HG03378 (cell line): ENCODE measurements at regions not wholly inside any gene's neighbourhood (a gene's known extent, or its start where the extent isn't known, plus 50 kb on each side); places are given as distances from the start of the nearest gene placed in this dataset.
"Not testable (repeated sequence)": the region's sequence is repeated elsewhere in the genome, so short reads cannot be mapped to it uniquely, and the experiment has no call there.

ENCODE experiments used
- ATAC-seq: cut with Tn5 transposase; IDR thresholded peaks from one replicate; pipeline ENCODE4 v1.9.1; 2021; ENCODE audit warnings: mild to moderate bottlenecking, moderate library complexity; ENCODE audit not compliant: unreplicated experiment

DNA sequence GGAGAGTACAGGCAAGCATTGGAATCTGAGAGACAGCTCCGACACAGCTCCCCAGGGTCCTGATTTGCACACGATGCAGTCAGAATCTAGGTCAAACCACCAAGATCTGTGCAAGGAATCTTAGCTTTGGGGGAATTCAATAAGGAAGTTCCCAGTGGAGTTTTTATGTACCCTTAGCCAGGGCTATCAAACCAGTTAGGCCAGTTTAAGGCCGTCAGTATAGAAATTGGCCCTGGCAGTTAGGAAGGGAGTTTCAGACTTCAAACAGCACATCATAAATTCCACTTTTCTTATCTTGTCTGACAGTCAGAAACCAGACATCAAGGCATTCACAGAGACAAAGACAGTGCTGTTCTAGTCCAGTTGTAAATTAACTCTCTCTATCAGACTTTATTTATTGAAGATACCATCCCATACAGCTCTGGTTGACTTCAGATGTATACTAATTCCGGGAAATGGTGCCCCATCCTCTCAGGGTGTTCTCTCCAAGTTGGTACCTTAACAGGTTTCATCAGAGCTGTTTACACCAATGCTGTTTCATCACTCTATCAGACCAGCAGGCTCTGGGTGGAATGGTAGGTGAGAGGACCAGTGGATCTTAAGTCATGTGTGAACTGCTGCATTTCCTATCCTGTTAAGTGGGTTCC lies 157.5 kb upstream of the ATF7IP start:
- no peak for ATAC-seq

DNA sequence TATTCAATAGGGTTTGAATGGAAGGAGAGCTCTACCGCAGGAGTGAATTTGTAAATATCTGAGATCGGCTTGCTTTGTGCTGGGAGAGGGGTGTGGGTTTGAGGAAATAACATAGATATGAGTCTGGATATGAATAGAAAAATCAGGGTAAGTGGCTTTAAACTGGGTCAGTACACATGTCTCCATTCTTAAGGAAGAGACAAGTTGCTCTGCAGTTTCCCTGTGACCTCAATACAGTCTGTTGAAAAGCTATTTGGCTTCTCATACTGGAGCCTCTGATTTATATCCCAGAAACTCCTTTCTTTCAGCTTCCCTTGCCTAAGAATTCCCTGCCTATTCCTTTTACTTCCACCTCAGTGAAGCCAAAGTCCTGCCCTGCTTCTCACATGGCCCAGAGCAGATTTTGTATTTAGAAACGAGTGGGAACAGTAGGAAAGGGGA lies 153.5 kb upstream of the ATF7IP start:
- ATAC-seq = no peak

- no peak for ATAC-seq
Observed at GRCh38 chr12:14213542-14213941, 151.9 kb upstream of the ATF7IP start.

GRCh38 chr12:14214495-14214894 lies 151.0 kb upstream of the ATF7IP start:
- ATAC-seq = no peak

DNA sequence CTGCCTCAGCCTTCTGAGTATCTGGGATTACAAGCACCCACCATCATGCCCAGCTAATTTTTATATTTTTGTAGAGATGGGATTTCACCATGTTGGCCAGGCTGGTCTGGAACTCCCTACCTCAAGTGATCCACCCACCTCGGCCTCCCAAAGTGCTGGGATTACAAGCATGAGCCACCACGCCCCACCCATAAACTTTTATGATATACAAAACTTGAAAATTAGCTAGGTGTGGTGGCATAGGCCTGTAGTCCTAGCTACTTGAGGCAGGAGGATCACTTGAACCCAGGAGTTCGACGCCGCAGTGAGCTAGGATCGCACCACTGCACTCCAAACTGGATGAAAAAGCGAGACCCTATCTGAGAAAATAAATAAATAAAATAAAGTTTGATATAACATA lies 149.5 kb upstream of the ATF7IP start:
- not testable (repeated sequence) for ATAC-seq

DNA sequence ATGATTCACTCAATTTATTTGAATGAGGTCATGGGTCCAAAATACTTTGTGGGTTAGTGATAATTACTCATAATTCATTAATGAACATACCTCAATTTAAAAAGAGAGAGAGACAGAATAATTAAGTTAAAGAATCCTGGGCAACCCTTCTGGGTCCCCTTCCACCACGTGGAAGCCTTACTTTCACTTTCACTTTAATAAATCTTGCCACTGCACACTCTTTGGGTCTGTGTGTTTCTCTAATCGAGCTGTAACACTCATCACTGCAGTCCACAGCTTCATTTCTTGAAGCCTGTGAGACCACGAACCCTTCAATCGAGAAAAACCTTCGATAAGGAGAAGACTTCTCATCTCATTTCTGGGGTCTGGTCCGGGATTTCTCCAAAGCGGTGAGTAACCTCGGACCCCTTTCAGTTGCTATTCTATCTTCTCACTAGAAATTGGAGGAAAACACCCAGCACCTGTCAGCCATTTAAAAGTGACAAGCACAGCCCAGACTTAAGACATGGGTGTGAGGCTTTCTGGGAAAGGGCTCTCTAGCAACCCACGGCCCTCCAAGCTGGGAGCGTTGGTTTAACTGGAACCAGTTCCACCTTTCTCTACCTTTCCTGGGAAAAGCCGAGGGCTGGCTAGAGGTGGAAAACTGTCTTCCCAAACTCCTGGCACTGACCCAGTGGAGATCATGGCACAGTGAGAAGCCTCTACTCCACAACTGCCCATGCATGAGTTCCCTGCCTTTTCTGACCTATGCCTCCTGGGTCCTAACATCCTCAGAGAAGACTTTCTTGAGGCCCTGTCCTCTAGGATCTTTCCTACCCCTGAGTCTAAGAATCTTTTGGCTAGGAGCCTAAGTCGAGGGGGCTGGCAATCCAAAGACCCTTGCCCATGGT lies 148.8 kb upstream of the ATF7IP start:
- ATAC-seq = no peak

DNA sequence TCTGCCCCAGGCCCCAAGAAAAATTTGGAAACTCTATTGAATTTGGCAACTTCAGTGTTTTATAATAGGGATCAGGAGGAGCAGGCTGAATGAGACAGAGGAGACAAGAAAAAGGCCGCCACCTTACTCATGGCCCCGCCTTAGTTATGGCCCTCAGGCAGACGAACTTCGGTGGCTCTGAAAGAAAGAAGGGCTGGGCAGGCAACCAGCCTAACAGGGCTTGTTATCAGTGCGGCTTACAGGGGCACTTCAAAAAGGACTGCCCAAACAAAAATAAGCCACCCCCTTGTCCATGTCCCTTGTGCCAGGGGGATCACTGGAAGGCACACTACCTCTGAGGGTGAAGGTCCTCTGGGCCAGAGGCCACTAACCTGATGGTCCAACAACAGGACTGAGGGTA lies 146.3 kb upstream of the ATF7IP start:
- no peak for ATAC-seq

DNA sequence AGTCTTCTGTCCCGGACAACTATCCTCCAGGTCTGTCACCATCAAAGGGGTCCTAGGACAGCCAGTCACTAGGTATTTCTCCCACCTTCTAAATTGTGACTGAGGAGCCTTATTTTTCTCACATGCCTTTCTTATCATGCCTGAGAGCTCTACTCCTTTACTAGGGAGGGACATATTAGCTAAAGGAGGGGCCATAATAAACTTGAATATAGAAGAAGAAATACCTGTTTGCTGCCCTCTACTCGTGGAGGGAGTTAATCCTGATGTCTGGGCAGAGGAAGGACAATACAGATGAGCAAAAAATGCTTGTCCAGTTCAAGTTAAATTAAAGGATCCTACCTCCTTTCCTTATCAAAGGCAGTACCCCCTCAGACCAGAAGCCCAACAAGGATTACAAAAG lies 145.8 kb upstream of the ATF7IP start:
- ATAC-seq = not testable (repeated sequence)

DNA sequence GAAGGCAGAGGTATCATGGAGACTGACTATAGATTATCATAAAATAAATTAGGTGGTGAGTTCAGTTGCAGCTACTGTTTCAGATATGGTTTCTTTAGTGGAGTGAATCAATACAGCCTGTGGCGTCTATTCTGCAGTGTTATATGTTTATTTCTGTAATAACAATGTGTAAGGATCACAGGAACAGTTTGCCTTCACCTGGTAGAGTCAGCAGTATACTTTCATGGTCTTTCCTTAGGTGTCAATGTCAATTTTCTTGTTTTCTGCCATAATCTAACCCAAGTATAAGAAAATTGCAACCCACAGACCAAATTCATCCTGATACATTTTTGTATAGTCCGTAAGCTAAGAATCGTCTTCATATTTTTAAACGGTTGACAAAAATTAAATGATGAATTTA lies 140.4 kb upstream of the ATF7IP start:
- ATAC-seq = no peak

GRCh38 chr12:14235176-14235575 lies 130.3 kb upstream of the ATF7IP start:
- ATAC-seq = not testable (repeated sequence)

DNA sequence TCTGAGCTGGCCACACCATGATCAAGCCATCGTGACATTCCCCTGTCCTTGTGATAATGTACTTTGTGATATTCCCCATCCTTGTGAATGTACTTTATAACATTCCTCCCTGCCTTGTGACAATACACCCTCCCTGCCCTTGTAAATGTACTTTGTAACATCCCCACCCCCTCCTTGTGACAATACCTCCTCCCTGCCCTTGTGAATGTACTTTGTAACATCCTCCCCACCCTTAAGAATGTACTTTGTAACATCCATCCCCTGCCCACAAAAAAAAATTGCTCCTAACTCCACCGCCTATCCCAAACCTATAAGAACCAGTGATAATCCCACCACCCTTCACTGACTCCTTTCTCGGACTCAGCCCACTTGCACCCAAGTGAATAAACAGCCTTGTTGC lies 128.8 kb upstream of the ATF7IP start:
- not testable (repeated sequence) for ATAC-seq

- no peak for ATAC-seq
Observed at GRCh38 chr12:14238221-14238792, 127.2 kb upstream of the ATF7IP start.

- peak; percentile 70 for ATAC-seq
Observed at GRCh38 chr12:14239350-14239934, 126.0 kb upstream of the ATF7IP start.

DNA sequence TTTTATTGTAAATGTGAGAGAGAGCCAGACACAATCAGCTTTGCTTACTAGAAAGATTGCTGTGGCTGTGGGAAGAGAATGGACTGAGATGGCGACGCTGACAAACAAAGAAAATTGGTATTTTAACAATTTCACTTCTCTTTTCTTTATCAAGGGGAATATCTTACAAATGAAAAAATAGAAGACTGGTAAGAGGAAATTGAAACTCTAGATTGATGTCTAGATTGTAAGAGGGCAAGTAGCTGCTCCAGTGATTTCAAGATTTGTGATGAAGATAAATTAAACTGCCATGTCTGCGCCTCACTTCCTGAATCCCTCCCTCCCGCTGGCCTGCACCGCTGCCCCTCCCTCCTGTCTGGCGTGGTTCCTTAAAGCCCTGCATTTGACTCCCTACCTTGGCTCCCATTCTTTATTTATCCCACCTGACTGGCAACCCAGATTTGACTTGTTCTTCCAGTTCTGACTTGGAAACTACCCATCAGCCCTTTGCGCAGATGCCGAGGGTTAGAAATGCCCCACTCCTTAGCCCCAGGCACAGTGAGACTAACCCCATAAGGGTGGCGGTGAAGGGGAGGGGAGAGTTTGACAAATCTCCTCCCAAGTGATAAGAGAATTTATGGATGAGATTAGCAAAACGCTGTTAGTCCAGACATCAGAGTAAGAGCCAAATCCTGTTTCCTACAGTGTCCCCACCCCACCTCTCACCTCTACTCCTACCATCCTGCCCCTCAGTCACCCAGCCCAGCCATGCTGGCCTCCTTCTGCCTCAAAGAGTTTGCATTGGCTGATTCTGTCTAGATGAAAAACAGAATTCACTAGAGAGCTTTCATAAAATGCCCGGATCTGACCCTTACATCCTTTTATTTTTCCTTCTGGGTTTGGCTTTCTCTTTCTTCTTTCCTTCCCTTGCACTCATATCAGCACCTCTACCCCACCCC lies 125.3 kb upstream of the ATF7IP start:
- peak; percentile 42 for ATAC-seq

DNA sequence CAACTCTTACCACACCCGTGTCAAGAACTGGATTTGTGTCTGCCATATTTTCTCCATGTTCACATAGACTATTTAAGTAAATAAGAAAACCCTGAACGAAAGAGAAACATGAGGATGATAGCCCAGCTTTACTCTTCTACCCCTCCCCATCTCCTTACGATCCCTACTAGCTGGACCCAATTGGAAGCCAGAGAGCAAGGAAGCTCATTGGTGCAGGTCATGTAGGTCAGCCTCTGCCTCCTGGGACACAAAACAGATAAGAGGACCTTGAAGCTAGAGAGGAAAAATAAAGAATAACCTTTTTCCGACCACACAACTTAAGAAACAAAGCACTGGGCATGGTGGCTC lies 124.6 kb upstream of the ATF7IP start:
- no peak for ATAC-seq

- ATAC-seq = not testable (repeated sequence)
Observed at GRCh38 chr12:14242825-14243224, 122.7 kb upstream of the ATF7IP start.

GRCh38 chr12:14243941-14244340 lies 121.5 kb upstream of the ATF7IP start:
- no peak for ATAC-seq

GRCh38 chr12:14244876-14245669 lies 120.4 kb upstream of the ATF7IP start:
- ATAC-seq = no peak

- ATAC-seq = no peak
Observed at GRCh38 chr12:14247166-14247565, 118.3 kb upstream of the ATF7IP start.

DNA sequence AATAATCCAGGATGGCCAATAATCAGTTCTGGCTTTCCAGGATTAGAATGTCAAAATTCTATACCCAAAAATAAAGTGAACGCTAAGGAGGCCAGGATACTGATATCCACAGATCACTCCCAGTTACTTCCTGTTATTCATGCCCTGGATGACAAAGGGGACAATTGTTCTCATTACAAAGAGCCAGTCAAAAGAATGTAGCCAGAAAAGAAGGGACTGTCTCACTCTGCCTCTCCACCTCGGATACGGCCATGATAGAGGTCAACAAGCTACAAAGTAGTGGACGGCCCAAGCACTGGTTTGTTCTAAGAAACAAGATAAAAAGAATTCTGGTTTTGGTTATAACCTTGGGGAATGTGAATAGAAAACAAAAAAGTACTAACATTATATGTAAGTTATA lies 116.1 kb upstream of the ATF7IP start:
- no peak for ATAC-seq
